Epithelial cell of esophagus (primary cell): ENCODE measurements at regions not wholly inside any gene's neighbourhood (a gene's known extent, or its start where the extent isn't known, plus 50 kb on each side); places are given as distances from the start of the nearest gene placed in this dataset.

Source experiments
- DNase-seq: peaks from one replicate; pipeline ENCODE4 v3.0.0; 2010; ENCODE audit warnings: low read depth
- H3K4me3 ChIP-seq: 2 replicates; pipeline ENCODE4 v1.5.1; 2011; ENCODE audit warnings: mild to moderate bottlenecking, low read length, control low read depth
- CTCF ChIP-seq: IDR thresholded peaks from 2 replicates; pipeline ENCODE4 v1.5.1; 2011; ENCODE audit warnings: low read depth, mild to moderate bottlenecking, low read length, control low read depth, inconsistent platforms; ENCODE audit not compliant: insufficient read depth; ENCODE audit errors: missing control alignments

DNA sequence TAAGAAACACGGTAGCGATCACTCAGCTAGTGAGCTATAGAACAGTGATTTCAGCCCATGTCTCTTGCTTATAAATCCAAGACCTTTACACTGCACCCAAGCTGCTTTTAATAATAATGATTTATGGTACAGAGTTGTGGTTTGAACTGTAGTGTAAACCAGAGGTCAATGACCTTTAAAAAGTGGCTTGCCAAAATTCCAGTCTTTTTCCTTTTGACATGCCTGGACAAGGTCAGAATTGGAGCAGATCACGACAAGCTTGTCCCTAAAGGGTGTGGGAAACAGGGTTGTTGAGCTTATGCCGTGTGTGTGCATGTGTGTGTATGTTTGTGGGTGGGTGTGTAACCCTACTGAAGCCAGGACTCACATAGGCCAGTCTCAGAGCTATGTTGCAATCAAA, 225.3 kb upstream of the CLINT1 start:
- peak; percentile 25 for DNase-seq
- no peak overlapping the region for H3K4me3 ChIP-seq
- no peak for TF ChIP-seq CTCF

DNA sequence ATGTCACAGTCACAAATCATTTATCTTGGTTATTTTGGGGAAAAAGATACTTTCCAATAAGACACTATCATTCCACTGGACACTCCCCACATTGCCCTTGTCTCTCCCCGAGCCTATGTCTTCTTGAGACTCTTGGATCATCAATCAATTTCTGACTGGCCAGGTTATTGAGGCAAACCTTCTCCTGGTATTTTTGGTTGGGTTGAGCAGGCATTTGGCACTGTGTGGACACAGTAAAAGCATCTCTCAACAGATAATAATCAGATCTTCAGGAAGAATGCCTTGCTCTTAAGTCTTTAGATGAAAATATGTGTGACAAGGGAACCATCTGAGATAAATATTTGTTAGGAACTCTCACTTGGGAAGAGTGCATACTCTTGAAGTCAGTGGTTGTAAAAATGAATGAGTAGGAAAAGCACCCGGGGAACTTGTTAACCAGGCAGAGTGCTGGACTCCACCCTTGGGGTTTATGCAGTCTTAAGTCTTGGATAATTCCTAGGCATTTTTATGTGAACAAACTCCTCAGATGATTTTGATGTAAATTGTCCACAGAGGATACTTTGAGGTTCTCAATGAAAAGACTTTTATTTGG, 223.8 kb upstream of the CLINT1 start:
- no peak for DNase-seq
- no peak overlapping the region for H3K4me3 ChIP-seq
- TF ChIP-seq CTCF, result no peak

DNA sequence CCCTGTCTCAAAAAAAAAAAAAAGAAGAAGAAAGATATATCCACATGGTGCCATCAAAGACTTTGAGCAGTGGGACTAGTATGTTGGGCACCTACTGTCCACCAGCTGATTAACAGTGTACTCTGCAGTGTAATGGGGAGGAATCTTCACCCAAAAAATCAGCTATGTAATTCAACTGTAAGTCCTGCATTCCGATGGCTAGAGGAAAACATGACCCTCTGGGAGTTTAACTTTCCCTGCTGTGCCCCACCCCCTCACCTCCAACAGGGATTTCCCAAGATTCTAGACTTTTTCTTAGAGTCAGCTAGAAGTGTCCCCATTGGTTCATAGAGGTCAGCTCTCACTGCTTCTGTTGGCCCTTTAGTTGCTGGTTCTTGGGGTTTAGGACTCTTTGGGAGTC, 221.2 kb upstream of the CLINT1 start:
- DNase-seq, result no peak
- TF ChIP-seq CTCF, result no peak
- H3K4me3 ChIP-seq, result no peak overlapping the region

GRCh38 chr5:158079097-158079496, 220.2 kb upstream of the CLINT1 start:
- no peak for DNase-seq
- H3K4me3 ChIP-seq, result no peak overlapping the region
- no peak for TF ChIP-seq CTCF

GRCh38 chr5:158074992-158075769, 216.2 kb upstream of the CLINT1 start:
- DNase-seq, result peak; percentile 61
- peak; percentile 91 for TF ChIP-seq CTCF
- H3K4me3 ChIP-seq, result no peak overlapping the region

DNA sequence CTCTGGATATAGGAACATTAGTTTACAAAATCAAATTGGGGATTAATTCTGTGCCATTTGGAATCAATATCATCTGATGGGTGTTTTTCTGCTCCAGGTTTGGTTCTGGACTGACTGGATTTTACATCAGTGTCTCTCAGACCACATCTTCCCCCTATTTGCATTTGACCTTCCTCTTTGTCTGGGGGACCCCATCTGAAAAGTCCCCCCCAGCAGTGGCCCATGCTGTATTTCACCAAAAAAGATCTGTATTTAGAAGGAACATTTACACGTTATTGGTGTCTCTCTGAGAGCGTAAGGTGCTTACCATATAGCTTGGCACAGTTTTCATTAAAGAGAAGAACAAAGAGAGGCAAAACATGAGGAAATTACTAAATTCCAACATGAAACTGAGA, 215.6 kb upstream of the CLINT1 start:
- no peak overlapping the region for H3K4me3 ChIP-seq
- no peak for TF ChIP-seq CTCF
- DNase-seq, result no peak

GRCh38 chr5:158070859-158071258, 211.9 kb upstream of the CLINT1 start:
- no peak for TF ChIP-seq CTCF
- no peak for DNase-seq
- H3K4me3 ChIP-seq, result no peak overlapping the region
